ENCODE measurements at regions not wholly inside any gene's neighbourhood (a gene's known extent, or its start where the extent isn't known, plus 50 kb on each side); places are given as distances from the start of the nearest gene placed in this dataset.

DNA sequence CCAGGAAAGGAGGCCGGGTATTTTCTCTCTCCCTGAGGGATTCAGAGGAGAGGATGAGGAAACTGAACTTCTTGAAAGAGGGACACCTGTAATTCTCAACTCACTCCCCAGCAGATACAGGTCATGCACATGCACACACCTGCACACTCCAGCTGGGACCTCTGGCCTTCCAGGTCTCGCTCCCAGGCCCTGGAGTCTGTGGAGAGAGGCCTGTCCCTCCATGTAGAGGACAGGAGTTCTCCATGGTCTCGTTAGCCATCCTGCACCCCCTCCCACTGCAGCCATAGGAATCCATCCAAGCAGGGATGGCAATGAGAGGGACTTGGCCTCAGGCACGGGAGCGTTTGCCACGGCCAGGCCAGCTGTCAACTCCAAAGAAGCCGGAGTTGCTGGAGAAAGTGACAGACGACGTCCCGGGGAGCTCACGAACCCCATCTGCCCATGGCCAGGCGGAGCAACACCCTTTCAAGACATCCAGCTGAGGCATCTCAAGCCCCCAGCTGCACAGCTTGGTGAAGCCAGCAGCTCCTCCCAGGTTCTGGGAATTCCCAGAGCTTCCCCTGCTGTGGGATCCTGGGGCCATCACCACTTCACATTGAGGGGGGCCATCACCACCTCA lies 223.3 kb downstream of the UACA start:
- in situ Hi-C loops (cut with HindIII; ENCODE audit: low sequenced_read_pairs) = no loop called here
- TF ChIP-seq, protein P1, sequence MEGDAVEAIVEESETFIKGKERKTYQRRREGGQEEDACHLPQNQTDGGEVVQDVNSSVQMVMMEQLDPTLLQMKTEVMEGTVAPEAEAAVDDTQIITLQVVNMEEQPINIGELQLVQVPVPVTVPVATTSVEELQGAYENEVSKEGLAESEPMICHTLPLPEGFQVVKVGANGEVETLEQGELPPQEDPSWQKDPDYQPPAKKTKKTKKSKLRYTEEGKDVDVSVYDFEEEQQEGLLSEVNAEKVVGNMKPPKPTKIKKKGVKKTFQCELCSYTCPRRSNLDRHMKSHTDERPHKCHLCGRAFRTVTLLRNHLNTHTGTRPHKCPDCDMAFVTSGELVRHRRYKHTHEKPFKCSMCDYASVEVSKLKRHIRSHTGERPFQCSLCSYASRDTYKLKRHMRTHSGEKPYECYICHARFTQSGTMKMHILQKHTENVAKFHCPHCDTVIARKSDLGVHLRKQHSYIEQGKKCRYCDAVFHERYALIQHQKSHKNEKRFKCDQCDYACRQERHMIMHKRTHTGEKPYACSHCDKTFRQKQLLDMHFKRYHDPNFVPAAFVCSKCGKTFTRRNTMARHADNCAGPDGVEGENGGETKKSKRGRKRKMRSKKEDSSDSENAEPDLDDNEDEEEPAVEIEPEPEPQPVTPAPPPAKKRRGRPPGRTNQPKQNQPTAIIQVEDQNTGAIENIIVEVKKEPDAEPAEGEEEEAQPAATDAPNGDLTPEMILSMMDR (IDR thresholded peaks at IDR 0.05; ENCODE audit: low read depth, low read length) = no peak
- no peak overlapping the region for H3K4me3 ChIP-seq (ENCODE audit: low read depth, low read length)
- no peak for DNase-seq (ENCODE audit: low read depth, low spot score)

DNA sequence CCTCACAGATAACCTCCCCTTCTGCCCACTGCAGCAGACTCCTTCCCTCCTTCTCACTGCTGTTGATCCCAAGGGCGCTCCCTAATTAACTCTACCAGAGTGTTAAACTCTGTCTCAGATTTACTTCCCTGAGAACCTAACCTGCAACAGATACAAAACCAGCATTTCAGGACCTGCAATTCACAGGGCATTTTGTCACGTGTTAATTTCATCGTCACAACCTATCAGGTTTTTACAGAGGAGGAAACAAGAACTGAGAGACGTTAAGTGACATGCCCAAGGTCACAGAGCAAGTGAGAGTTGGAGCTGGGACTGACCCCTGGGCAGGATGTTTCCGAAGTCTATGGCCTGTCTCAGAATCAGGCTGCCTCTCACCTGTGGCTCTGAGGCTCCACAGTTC lies 223.9 kb downstream of the UACA start:
- no peak overlapping the region for H3K4me3 ChIP-seq (ENCODE audit: low read depth, low read length)
- TF ChIP-seq, protein P1 (IDR thresholded peaks at IDR 0.05; ENCODE audit: low read depth, low read length) = no peak
- no peak for DNase-seq (ENCODE audit: low read depth, low spot score)
- in situ Hi-C loops (cut with HindIII; ENCODE audit: low sequenced_read_pairs) = no loop called here

DNA sequence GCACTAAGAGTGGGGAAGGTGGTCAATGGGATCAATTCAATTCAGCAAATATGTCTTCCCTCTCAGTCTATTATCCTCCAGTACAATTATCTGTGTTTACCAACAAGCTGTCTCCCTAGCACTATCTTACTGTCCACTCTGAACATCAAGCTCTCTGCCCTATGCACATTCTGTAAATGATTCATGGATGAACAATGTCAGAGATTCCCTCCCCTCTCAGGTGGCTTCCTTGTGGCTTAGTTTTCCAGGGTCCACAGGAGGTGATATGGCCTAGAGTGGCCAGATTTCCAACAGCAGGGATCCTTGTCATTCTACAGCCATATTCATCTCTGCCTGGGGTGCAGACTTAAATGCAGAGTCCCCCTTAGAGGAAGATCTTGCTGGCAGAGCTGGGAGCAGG lies 225.1 kb downstream of the UACA start:
- TF ChIP-seq, protein P1 (IDR thresholded peaks at IDR 0.05; ENCODE audit: low read depth, low read length) = no peak
- DNase-seq (ENCODE audit: low read depth, low spot score) = no peak
- in situ Hi-C loops (cut with HindIII; ENCODE audit: low sequenced_read_pairs) = no loop called here
- no peak overlapping the region for H3K4me3 ChIP-seq (ENCODE audit: low read depth, low read length)

DNA sequence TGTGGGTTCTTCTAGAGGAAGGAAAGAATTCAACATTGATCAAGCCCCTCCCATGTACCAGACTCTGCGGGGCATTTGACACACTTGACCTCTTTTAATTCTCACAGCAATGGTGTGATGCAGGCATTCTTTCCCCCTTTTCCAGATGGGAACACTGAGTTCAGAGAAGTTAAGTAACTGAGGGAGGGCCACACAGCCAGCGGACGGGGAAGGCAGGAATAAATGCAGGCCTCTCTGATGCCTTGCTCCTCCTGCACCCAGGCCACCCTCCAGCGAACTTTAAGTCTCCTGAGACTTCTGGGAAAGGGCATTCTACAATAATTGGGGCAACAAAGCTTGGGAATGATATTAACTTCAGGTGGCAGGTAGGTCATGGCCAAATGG lies 227.4 kb downstream of the UACA start:
- DNase-seq (ENCODE audit: low read depth, low spot score) = no peak
- in situ Hi-C loops (cut with HindIII; ENCODE audit: low sequenced_read_pairs) = no loop called here
- TF ChIP-seq, protein P1 (IDR thresholded peaks at IDR 0.05; ENCODE audit: low read depth, low read length) = no peak
- no peak overlapping the region for H3K4me3 ChIP-seq (ENCODE audit: low read depth, low read length)

DNA sequence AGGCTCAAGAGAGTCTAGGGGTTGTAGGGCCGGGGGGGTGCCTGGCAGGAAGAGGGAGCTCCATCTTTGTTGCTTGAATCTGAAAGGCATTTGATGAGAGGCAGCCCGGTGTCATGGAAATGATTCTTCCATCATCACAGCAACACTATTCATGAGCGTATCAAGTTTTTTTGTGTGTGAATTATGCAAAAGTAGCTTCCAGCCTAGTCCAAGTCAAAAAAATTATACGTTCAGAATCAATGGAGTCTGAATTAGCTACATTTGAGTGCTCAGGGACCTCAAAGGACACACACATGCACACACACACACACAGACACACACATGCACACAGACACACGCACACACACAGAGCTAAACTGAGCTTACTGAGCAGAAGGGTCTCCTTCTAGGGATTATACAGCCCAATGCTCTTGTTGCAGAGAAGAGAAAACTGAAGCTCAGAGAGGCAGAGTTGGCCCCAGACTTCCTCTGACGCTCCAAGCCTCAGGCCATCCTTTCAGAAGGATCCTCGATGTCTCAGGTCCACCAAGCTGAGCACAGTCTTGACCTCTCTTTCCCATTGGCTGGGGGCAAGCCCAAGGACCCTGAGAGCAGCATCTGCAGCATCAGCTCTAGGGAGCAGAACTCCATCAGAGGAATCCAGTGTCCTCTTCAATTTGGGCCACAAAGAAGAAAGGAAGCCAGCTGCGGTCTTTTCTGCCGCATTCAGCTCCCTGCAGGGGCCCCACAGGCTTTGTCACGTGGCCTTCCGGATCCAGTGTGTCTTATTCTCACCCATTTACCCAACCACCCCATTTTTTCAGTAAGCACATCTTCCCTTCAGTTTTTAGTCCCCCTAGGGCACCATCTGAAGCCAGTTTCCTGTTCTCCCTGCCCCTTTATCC lies 228.0 kb downstream of the UACA start:
- in situ Hi-C loops (cut with HindIII; ENCODE audit: low sequenced_read_pairs) = no loop called here
- no peak for DNase-seq (ENCODE audit: low read depth, low spot score)
- H3K4me3 ChIP-seq (ENCODE audit: low read depth, low read length) = no peak overlapping the region
- TF ChIP-seq, protein P1 (IDR thresholded peaks at IDR 0.05; ENCODE audit: low read depth, low read length) = no peak

DNA sequence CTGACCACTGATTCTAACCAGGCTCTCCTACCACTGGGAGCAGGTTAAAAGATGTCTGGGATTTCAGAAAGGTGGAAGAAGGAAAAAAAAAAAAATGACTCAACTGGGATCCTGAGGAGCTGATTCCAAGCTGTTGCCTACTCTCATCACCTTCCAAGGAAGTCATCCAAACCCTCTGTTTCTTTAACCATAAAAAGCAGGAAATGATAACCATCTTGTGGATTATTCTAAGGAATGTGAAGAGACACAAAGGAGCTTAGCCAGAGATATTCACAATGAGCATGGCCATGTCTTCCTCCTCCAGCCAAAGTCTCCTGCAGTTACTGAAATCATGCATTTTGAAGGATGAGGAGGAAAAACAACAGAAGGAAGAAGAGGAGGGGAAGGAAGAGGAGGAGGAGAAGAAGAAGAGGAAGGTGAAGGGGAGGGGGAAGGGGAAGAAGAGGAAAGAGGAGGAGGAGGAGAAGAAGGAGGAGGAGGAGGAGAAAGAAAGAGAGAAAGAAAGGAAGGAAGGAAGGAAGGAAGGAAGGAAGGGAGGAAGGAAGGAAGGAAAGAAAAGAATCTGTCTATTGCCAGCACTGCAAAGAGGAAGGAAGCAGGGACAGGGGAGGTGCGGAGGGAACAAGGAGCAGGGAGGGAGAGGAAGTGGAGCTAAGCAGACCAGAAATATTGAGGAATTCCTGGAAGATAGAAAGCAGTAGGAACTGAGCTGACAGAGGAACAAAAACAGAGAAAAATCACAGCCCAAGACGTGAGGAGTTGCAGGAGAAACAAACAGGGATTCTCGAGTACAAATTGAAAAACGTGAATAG lies 229.2 kb downstream of the UACA start:
- no peak for DNase-seq (ENCODE audit: low read depth, low spot score)
- in situ Hi-C loops (cut with HindIII; ENCODE audit: low sequenced_read_pairs) = no loop called here
- TF ChIP-seq, protein P1 (IDR thresholded peaks at IDR 0.05; ENCODE audit: low read depth, low read length) = no peak
- H3K4me3 ChIP-seq (ENCODE audit: low read depth, low read length) = no peak overlapping the region
